Neuron (in vitro differentiated cells): ENCODE measurements at regions not wholly inside any gene's neighbourhood (a gene's known extent, or its start where the extent isn't known, plus 50 kb on each side); places are given as distances from the start of the nearest gene placed in this dataset.
A peak's percentile ranks its signal among the peaks of the same experiment; 100 is the strongest.
"Not testable (repeated sequence)": the region's sequence is repeated elsewhere in the genome, so short reads cannot be mapped to it uniquely, and the experiment has no call there.

Source experiments
- H2AFZ ChIP-seq: one replicate; pipeline ENCODE4 v1.6.1; 2013; ENCODE audit warnings: low read depth, mild to moderate bottlenecking, inconsistent platforms, low read length, moderate library complexity
- H3K27me3 ChIP-seq: one replicate; pipeline ENCODE4 v1.6.1; 2013; ENCODE audit warnings: low read length; ENCODE audit not compliant: insufficient read depth
- H3K36me3 ChIP-seq: one replicate; pipeline ENCODE4 v1.6.1; 2013; ENCODE audit warnings: low read length; ENCODE audit not compliant: insufficient read depth
- H3K4me1 ChIP-seq: one replicate; pipeline ENCODE4 v1.6.1; 2013; ENCODE audit warnings: low read length; ENCODE audit not compliant: insufficient read depth
- H3K4me3 ChIP-seq: 2 replicates; pipeline ENCODE4 v1.5.1; 2013; ENCODE audit warnings: mild to moderate bottlenecking, low read length, moderate library complexity
- H3K9me3 ChIP-seq: one replicate; pipeline ENCODE4 v1.6.1; 2013; ENCODE audit warnings: low read length

- H3K27me3 ChIP-seq = no peaks in the 10 kb centered on the region
- no peaks in the 10 kb centered on the region for H3K9me3 ChIP-seq
- no peak overlapping the region for H2AFZ ChIP-seq
- no peaks in the 10 kb centered on the region for H3K36me3 ChIP-seq
- H3K4me1 ChIP-seq = no peaks in the 10 kb centered on the region
- H3K4me3 ChIP-seq = no peak overlapping the region
Observed at GRCh38 chr5:174550026-174550425, 174.4 kb upstream of the MSX2 start.

DNA sequence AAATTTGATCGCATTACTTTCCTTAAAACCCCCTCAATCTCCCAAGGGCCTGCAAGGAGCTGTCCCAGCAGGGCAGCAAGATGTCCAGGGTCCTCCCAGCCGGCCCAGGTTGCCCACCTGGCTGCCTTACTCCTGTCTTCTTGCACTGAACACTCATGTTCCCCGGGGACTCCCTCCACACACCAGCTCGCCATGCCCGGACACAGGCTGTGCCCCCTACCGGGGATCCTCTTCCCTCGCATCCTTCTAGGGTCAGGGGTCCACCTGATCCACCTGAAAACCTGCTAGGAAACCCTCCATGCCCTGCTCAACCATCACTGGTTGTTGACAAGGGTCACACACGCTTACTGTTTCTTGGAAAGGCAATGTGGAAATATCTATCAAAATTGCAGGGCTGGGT, 172.0 kb upstream of the MSX2 start:
- H3K36me3 ChIP-seq = no peaks in the 10 kb centered on the region
- H3K27me3 ChIP-seq = no peaks in the 10 kb centered on the region
- H3K4me1 ChIP-seq = no peaks in the 10 kb centered on the region
- H3K9me3 ChIP-seq = no peaks in the 10 kb centered on the region
- no peak overlapping the region for H3K4me3 ChIP-seq
- no peak overlapping the region for H2AFZ ChIP-seq

GRCh38 chr5:174553556-174553955, 170.8 kb upstream of the MSX2 start:
- Histone ChIP-seq H3K36me3 (no peaks in the 10 kb centered on the region), H3K4me1 (no peaks in the 10 kb centered on the region), H2AFZ (no peak overlapping the region), H3K27me3 (no peaks in the 10 kb centered on the region), H3K4me3 (no peak overlapping the region), H3K9me3 (no peaks in the 10 kb centered on the region)

GRCh38 chr5:174555726-174556125, 168.7 kb upstream of the MSX2 start:
- Histone ChIP-seq H2AFZ (no peak overlapping the region), H3K27me3 (no peaks in the 10 kb centered on the region), H3K4me3 (no peak overlapping the region), H3K4me1 (no peaks in the 10 kb centered on the region), H3K36me3 (no peaks in the 10 kb centered on the region), H3K9me3 (no peaks in the 10 kb centered on the region)

GRCh38 chr5:174556756-174557155, 167.6 kb upstream of the MSX2 start:
- H3K9me3 ChIP-seq = no peaks in the 10 kb centered on the region
- no peaks in the 10 kb centered on the region for H3K27me3 ChIP-seq
- H2AFZ ChIP-seq = no peak overlapping the region
- H3K4me1 ChIP-seq = no peaks in the 10 kb centered on the region
- no peaks in the 10 kb centered on the region for H3K36me3 ChIP-seq
- no peak overlapping the region for H3K4me3 ChIP-seq

- H3K27me3 ChIP-seq = no peaks in the 10 kb centered on the region
- no peaks in the 10 kb centered on the region for H3K4me1 ChIP-seq
- no peak overlapping the region for H3K4me3 ChIP-seq
- no peaks in the 10 kb centered on the region for H3K36me3 ChIP-seq
- no peaks in the 10 kb centered on the region for H3K9me3 ChIP-seq
- no peak overlapping the region for H2AFZ ChIP-seq
Observed at GRCh38 chr5:174558190-174558589, 166.2 kb upstream of the MSX2 start.

- Histone ChIP-seq H3K9me3 (no peaks in the 10 kb centered on the region), H3K36me3 (no peaks in the 10 kb centered on the region), H3K4me1 (no peaks in the 10 kb centered on the region), H2AFZ (no peak overlapping the region), H3K4me3 (no peak overlapping the region), H3K27me3 (no peaks in the 10 kb centered on the region)
Observed at GRCh38 chr5:174559141-174559540, 165.2 kb upstream of the MSX2 start.

- H3K36me3 ChIP-seq = no peaks in the 10 kb centered on the region
- no peaks in the 10 kb centered on the region for H3K4me1 ChIP-seq
- H3K27me3 ChIP-seq = no peaks in the 10 kb centered on the region
- H2AFZ ChIP-seq = no peak overlapping the region
- no peak overlapping the region for H3K4me3 ChIP-seq
- no peaks in the 10 kb centered on the region for H3K9me3 ChIP-seq
Observed at GRCh38 chr5:174559566-174560090, 164.8 kb upstream of the MSX2 start.

- Histone ChIP-seq H3K36me3 (no peaks in the 10 kb centered on the region), H2AFZ (no peak overlapping the region), H3K4me3 (no peak overlapping the region)
Observed at GRCh38 chr5:174560861-174561260, 163.5 kb upstream of the MSX2 start.

DNA sequence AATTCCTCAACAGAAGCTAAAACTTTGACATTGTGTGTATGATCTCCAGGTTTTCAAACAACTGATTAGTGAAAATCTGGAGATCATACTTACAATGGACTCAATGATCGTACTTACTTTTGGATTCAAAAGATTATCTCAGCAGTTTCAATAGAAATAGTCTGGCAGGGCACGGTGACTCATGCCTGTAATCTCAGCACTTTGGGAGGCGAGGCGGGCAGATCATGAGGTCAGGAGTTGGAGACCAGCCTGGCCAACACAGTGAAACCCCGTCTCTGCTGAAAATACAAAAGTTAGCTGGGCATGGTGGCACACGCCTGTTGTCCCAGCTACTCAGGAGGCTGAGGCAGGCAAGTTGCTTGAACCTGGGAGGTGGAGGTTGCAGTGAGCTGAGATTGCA, 161.3 kb upstream of the MSX2 start:
- H3K27me3 ChIP-seq, H3K36me3 ChIP-seq, H3K4me1 ChIP-seq, H2AFZ ChIP-seq, H3K4me3 ChIP-seq, H3K9me3 ChIP-seq: not testable (repeated sequence)

More at GRCh38 chr5:174560861-174561260, 163.5 kb upstream of the MSX2 start:
- H3K27me3 ChIP-seq = no peaks in the 10 kb centered on the region
- H3K4me1 ChIP-seq = no peaks in the 10 kb centered on the region
- H3K9me3 ChIP-seq = no peaks in the 10 kb centered on the region

- H3K36me3 ChIP-seq = no peaks in the 10 kb centered on the region
- no peaks in the 10 kb centered on the region for H3K27me3 ChIP-seq
- H3K4me1 ChIP-seq = no peaks in the 10 kb centered on the region
- no peaks in the 10 kb centered on the region for H3K9me3 ChIP-seq
- H2AFZ ChIP-seq = peak overlapping the region; percentile 17
- H3K4me3 ChIP-seq = no peak overlapping the region
Observed at GRCh38 chr5:174563899-174564298, 160.5 kb upstream of the MSX2 start.

GRCh38 chr5:174567506-174568141, 156.8 kb upstream of the MSX2 start:
- H3K27me3 ChIP-seq = no peaks in the 10 kb centered on the region
- no peaks in the 10 kb centered on the region for H3K9me3 ChIP-seq
- H3K4me3 ChIP-seq = no peak overlapping the region

DNA sequence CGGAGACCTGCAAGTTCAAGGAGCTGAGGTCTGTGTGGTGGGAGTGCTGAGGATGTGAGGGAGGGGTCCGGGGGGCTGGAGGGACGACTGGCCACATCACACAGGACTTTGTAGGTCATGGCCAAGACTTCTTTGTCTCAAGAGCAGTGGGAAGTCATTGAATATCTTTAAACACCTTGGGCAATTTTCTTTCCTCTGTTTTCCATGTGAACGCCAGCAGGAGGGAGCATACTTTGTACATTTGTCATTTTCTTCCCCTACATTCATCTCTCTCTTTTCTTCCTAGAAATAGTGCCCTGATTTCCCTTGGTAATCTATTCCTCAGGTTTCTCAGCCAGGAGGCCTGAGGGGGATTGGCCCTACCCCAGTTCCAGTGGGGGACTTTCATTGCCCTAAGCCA, 153.7 kb upstream of the MSX2 start:
- Histone ChIP-seq H2AFZ (no peak overlapping the region), H3K9me3 (no peaks in the 10 kb centered on the region), H3K4me1 (no peaks in the 10 kb centered on the region), H3K4me3 (no peak overlapping the region), H3K36me3 (no peaks in the 10 kb centered on the region), H3K27me3 (no peaks in the 10 kb centered on the region)

More at GRCh38 chr5:174567506-174568141, 156.8 kb upstream of the MSX2 start:
- H3K36me3 ChIP-seq = no peaks in the 10 kb centered on the region
- H2AFZ ChIP-seq = no peak overlapping the region
- H3K4me1 ChIP-seq = no peaks in the 10 kb centered on the region
